ENCODE measurements at regions not wholly inside any gene's neighbourhood (a gene's known extent, or its start where the extent isn't known, plus 50 kb on each side); places are given as distances from the start of the nearest gene placed in this dataset.

DNA sequence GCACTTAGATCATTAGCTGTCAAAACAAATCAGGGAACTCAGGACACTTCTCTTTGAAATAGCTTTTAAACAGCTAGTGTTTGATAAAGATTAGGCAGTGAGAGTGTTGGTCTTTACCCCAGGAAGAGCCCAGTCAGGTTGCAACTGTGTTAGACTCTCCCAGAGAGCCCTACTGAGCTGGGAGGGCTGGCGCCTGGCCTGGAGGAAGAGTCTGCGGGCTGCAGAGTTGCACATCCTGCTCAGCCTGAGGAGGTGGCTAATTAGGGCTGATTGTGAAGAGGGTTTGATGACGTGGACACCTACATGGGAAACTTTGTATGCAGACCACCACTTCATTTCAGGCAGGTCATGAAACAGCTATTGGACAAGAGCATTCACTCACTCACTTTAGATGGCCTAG lies 112.0 kb downstream of the TMEM174 start:
- DNase-seq = no peak

DNA sequence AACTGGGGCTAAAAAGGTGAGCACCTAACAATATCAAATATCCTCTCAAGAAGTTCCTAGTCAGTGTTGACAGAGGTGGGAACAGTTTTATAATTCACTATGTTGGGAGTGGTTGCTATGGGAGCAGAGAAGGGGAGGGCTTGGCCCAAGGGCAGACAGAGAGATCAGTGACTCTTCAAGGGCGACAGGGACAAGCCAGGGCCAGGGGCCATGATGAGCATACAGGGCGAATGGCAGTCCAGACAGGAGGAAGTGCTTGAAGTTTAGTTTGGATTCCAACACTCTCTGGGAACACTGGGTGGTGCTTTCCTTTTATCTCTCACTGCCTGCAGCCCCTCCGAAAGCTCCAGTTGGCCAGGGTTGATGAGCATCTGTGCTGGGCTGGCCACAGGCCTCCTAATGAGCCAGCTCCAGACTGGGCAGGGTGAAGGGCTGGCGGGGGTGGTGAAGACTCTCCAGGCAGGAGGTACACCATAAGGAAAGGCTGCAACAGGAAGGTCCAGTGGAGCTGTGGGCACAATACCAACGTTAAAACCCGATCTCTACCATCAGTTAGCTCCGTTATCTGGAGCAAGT lies 111.3 kb downstream of the TMEM174 start:
- no peak for DNase-seq

DNA sequence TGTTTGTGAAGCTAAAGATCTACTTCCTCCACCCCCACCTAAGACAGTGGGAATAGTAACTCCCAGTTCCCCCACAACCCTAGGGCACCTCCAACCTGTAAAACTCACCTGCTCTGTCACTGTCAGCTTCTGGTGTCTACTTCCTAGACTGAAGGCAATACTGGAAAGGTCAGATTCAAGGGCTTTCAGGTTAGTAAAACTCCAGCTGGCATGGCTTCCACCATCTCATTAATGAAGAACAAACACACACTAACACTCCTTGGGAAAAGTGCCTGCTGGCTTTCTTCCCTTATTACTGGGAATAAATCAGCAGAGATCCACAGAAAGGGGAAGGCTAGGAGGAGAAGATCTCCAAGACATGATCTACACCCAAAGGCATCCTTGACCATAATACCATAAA lies 109.9 kb downstream of the TMEM174 start:
- DNase-seq = no peak

DNA sequence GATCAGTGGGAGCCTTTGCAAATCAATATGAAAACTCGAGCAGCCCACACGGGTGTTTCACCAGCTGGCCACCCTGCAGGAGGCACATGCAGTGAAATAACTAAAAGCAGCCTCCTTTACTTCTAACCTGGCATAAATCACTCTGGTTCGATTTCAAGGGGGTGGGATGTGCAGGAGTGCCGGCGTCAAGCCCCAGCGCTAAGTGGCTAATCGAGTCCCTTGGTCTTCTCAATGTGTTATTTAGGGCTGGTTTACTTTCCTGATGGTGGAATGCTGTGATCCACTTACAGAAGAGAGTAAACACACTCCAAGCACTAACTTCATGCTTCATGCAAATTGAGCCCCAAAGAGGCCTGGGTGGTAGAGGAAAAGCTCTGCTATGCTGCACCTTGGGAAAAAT lies 109.4 kb downstream of the TMEM174 start:
- DNase-seq = no peak

DNA sequence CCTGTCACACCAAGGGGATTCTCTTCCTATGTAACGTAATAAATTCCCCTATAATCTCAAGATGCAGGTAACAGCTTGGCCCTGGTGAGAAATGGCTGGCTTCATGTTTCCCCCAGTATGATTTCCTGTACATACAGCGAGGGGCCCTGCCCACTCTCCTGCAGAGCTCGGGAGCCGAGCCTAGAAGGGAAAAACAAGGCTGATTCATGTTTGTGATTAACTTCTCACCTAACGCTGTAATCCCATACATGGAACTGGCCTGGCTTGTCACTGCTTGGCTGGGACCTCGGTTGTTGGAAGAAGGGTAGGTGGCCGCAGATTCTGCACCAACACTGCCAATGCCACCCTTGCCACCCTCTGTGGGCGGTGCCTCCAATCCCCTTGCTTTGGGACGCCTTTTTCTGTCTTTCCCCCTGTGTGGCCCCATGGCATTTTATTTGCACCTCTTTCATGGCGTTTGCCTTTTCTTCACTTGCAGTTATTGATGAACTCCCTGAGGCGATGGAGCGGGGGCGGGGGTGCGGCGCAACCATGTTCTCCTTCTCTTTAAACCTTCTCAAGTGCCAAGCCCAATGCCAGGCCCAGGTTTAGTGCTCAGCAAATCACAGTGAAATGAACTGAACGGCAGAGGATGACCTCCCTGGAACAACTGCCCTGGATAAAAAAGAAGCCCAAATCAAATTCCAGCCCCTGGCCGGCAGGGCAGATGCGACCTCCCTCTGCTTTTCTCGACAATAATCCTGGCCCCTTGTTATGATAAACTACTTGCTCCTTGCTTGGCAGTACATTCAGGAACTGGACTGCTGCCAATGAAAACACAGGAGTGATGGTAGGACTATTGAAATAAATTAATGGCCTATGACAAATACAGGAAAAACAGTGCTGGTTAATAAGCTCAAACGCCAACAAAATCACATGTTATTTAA lies 108.1 kb downstream of the TMEM174 start:
- DNase-seq = no peak

DNA sequence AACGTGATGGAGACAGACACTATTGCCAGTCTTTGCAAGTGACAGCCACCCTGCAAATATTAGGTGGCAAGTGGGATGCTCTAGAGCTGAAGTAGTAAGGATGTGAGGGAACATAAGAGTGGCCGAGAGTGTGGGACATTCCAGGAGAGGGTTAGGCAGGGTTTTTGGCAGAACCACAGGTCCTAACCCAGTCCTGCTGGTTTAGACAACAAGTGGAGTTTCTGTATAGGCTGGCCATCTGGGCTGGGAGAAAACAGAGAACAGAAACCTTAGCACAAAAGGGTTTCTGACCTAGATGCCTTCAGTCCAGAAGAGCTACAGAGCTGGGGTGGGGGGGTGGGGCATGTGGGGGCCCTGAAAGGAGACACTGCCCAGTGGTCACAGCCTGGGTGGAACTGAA lies 107.4 kb downstream of the TMEM174 start:
- DNase-seq = no peak

DNA sequence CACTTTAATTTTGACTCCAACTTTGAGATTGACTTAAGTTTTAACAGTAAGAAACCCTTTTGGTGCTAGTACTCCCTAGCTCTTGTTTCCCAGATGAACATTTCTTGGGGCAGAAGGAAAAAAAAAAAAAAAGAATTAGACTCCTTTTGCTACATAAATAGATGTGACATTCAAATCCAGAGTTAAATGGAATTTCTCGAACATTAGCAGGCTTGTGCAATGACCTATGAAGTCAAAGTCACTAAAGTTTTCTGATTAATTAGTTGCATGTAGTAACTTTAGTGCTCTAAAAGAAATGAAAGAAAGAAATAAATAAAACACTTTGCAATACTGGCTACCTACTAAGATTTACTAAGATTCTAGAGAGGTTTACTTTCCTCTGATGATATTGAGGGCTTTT lies 106.8 kb downstream of the TMEM174 start:
- DNase-seq = no peak

DNA sequence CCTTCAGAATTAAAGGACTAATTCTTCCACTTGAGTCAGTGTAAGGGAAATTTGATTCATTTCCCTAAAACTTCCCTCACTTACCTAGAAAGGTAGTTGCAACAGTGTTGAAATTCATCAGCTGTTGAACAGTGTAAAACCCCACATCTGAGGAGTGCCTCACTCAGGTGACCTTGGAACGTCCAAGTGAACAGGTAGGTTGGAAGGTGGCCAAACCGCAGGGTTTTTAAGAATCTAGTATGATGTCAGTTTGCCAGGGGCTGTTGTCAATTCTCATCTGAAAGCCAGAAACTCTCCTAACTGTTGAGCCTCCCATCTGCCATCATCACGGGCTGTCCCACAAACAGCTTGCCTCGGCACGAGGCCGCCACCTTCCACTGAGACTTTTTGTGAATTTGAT lies 105.7 kb downstream of the TMEM174 start:
- DNase-seq = no peak

DNA sequence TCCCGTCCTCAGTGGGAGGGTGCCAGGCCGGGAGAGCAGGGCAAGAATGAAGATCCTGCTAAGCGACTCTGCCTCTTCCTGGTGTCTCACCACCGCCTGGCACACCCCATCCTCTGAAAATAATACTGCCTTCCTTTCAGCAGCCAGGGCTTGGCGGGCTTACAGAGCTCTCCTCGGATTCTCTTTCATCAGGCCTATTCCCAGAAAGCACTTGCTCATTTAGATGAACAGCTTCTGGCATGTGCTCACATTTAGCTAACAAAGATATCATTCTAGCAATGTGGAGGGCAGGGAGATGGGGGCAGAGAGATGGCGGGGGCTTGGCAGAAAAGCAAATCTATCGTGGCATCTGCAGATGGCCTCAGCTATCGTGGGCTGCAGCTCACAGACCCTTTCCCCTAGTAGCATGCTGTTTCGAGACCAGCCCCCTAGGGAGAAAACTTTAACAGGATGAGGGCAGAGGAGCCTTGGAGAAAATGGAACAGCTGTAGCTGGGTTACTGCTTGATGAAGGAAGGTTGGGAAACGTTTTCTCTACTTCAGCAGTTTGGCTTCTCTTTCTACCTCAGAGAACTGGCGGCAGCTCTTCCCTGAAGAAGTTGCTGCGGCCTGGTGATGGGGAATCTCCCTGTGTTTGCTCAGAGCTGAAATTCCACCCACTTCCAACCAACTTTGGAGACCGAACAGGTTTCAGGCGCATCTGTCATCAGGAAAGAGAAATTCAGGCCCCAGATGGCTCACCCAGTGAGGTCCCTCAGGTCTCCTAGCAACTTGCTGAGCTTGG lies 102.1 kb downstream of the TMEM174 start:
- DNase-seq = no peak

DNA sequence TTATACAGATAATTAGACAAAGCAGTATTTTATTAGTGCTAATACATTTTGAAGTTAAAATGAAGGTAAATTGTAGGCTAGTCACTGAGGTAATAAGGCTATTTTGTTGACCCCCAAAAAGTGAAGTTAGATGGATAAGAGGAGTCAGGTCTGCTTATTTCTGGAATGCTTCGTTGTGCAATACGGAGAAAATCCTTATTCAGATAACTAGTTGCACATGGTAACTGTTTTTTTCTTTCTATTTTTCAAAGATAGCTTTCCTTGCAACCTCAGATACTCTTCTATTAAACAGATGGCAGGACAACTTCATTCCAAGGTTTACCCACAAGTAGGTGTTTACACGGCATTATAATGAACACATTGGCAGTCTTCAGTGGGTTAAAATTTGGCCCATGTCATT lies 101.1 kb downstream of the TMEM174 start:
- DNase-seq = no peak

DNA sequence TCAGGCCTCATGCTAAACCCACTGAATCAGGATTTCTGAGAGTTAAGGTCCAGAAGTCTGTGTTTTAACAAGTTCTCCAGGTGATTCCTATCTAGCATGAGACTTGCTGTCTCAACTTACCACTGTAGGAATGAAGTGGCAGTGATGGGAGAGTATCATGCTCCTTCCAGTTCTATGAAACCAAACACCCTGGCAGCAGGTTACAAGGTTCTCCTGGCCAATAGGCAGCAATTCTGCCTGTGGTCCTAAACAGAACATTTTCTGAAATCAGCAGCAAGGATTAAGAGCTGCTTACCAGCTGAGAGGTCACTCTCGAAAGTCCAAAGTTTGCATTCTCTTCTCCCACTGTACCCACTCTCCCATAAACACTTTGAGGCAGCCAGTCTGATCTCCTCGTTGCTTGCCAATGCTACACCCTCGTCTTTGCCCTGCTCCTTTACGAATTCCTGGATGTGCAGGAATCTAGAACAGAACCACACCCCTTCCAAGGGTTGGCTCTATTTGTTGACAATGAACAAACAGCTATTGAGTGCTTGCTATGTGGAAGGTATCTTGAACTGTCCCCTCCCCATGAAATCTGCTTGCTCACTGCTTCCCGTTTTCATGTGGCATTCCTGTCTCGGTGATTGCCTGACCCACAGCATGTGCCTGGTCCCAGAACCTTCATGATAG lies 100.5 kb downstream of the TMEM174 start:
- no peak for DNase-seq

DNA sequence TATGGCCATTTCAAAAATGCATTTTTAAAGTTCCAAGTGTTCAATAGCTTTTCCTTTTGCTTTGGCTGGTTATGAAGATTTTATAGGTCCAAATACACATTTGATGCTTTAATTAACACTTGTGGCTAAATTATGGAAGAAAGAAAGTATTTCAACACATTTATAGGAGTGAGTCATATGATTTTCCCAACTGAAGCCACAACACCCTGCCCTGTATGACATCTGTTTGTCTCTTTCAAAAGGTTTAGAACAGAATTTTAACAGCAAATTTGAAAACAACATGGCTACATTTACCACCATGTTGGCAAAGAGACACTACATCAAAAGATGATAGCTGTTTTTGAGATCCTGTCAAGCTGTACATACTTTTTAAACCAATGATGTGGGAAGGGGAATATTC lies 99.4 kb downstream of the TMEM174 start:
- no peak for DNase-seq

DNA sequence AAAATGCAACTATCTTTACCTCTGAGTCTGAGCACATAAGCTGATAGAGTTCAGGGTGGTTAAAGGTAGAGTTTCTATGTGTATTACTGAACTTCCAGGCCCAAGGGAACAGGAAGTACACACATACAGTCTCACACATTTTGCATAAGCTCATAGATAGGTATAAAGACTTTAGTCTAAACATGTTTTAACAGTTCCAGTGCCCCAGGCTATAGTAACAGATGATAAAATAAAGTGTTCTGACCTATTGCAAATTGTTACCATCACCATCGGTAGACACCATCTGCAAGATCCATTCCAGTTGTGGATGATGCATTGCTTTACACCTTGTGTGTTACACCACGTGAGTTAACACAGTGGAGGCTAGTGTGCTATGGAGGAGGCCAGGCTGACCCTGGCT lies 95.8 kb downstream of the TMEM174 start:
- no peak for DNase-seq

DNA sequence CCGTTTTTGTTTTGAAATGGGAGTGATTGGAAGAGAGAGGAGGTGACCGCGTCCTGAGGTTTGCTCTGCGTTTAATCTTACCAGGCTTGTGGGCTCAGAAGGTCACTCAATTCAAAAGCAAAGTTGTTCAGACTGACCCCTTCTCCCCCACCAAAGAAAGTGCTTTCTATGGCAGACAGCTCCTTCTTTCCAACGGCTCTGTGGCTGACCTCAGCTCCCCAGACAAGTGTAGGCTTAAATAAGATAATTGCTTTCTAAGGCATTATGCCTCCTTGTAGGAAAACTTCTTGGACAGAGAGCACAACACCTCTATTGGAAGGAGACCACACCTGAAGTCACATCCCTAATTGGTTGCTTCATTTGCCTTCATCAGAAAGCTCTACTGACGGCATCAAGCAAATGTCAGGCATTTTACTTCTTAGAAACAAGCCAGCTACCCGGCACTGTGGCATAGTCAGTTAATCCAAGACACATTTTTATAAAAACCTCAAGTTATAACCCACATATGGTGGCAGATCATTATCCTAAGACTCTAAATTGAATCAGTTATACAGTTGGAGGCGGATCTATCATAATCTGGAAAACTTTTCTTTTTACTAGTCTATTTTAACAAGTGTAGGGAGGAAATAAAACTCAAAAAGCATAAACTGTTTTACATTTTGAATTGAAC lies 94.9 kb downstream of the TMEM174 start:
- no peak for DNase-seq

DNA sequence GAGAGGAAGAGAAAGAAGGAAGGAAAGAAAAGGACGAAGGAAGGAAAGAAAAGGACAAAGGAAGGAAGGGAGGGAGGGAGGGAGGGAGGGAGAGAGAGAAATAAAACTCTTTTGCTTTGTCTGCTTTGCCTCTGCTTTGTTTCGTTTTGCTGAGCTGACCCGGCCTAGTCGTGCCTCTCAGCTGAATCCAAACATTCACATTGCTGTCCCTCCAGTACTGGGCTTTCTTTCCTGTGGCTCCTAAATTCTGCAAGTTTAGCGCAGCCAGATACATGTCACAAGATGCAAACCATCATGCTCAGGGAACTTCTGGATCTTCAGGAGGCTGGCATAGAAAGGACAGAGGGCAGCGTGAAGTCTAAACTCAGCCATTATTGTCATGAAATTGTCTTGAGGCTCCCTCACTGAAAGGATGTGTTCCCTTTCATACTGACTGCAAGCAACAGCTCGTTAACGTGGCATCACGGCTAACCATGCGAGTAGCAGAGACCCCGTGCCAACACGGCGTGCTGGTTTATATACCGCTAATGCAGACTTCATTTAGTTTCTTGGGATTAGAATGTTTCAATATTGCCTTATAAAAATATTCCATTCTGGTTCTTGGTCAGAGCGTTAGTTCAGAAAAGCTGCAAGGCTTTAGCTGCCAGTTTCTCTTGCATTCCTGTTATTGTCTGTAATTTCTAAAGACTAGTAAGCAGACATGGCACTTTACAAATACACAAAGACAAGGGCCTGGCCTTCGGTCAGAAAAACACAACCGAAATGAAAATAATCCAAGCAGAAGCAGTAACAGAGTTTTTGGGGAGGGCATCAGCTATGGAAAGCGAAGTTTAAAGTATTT lies 94.2 kb downstream of the TMEM174 start:
- no peak for DNase-seq

DNA sequence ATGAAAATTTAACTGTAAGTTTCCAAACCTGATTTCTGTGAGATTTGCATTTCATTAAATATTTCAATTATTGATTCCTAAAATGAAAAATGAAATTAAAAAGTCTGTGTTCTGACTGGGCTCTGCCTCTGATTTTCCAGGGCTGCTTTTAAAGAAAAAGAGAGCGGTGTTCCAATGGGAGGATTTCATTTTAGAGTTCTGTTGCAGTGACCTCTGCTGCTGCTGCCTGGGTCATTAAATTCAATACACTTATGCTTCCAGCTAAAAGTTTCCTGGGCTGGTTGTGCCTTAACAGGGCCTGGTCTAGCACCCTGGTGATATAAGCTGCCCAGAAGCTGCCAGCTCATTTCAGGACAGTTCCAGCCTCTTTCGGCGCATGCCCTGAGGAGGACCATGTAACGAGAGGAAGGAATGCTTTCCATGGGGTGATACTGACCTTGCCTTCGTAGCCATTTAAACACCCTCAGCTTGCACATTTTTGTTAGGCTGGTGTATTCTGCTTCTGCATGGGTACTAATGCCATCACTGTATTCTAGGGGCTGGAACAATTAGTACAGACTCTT lies 93.3 kb downstream of the TMEM174 start:
- no peak for DNase-seq

DNA sequence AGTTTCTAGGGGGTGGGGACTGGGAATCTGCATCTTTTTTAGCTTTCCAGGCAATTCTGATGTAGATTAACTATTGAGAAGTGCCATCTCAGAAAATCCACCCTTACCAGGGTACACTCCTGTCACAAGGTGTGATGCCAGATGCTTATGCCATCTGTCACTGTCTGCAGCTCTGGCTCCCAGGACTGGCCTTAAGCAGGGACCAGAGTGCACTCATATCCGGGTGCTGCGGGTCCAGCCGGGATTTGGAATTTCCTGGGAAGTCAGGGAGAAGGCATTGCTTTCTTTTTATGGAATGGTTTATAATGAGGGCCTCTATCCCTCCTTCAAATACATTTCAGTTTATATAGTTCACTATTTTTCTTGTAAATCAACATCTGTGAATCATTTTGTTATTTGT lies 92.6 kb downstream of the TMEM174 start:
- no peak for DNase-seq

DNA sequence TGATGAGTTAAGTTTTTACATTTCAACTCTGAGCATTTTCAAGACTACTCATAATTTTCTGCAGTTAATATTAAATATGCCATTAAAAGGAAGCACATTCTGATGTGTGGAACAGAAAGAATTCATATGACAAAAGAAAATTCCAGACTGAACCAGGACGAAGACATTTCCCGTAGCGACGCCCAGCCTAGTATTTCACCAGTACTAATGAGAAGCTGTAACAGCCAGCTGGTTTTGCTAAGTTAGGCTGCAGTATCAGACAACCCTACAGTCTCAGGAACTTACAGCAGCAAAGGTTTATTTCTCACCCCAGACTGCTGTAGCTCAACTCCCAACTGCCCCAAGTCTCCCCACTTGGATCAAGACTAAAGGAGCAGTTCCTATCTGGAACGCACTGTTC lies 91.6 kb downstream of the TMEM174 start:
- DNase-seq = no peak

DNA sequence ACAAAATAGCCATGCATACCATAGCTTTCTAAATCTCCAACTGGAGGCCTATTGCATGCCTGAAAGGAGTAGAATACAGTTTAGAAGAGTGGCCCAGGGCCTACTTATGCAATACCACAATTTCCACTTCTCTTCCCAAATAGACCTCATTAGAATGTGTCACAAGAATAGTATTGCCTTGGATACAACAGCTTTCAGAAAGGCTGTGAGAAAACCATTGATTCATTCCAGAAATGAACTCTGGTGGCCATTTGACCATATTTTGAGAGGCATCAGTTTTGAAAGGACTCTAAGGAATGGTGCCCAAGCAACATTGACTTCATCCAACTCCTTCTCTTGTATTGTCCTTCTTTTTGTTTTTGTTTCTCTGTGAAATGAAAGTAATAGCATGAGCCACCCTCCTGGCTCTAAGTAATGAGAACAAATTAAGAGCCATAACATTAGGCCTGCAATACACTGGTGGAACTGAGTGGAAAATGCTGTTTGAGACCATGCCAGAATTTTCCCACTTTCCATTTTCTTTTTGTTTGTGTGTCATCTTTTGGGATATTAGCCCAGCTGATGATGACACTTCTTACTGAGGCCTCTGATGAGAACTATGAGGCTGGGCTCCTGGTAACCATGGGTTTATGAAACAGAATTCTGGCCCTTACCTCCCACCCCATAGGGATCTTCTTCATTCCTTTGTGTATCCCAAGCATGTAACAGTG lies 90.2 kb downstream of the TMEM174 start:
- DNase-seq = no peak

DNA sequence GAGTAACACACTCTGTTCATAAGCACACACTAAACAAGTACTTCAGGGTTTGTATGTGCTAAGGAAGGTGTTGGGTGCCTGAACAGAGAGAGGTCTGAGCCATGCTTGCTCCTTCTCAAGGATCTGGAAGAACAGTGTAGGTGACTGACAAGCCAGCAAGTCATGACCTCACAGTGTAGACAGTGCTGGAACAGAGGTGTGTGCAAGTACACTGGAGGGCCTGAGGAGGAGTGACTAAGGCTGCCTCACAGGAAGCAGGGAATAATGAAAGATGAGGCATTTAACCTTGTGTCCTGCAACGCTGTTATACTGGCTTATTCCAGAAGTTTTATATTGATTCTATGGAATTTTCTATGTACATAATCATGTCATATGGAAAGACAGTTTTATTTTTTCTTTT lies 83.9 kb downstream of the TMEM174 start:
- no peak for DNase-seq

DNA sequence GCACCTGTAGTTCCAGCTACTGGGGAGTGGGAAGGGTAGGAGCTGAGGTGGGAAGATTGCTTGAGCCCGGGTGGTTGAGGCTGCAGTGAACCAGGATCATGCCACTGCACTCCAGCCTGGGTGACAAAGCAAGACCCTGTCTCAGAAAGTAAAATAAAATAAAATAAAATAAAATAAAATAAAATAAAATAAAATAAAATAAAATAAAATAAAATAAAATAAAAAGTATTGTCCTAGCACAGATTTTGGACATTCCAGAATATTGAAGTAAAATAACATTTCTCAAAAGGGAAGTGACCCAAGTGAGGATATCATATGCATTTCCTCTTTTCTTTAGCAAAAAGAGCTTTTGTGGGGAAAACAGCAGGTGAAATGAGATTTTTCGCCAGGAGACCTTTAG lies 83.5 kb downstream of the TMEM174 start:
- DNase-seq = no peak

All from effector CD4-positive, alpha-beta T cell (primary cell).